GM18861 (cell line): ENCODE measurements at regions not wholly inside any gene's neighbourhood (a gene's known extent, or its start where the extent isn't known, plus 50 kb on each side); places are given as distances from the start of the nearest gene placed in this dataset.
"Not testable (repeated sequence)": the region's sequence is repeated elsewhere in the genome, so short reads cannot be mapped to it uniquely, and the experiment has no call there.

Experiments used
- ATAC-seq: cut with Tn5 transposase; IDR thresholded peaks from one replicate; pipeline ENCODE4 v1.9.1; 2021; ENCODE audit not compliant: unreplicated experiment

- no peak for ATAC-seq
Observed at GRCh38 chr18:78477840-78478239, 501.8 kb upstream of the SALL3 start.

- no peak for ATAC-seq
Observed at GRCh38 chr18:78479443-78479842, 500.2 kb upstream of the SALL3 start.

- no peak for ATAC-seq
Observed at GRCh38 chr18:78480262-78481054, 499.2 kb upstream of the SALL3 start.

GRCh38 chr18:78482378-78482777 is 497.2 kb upstream of the SALL3 start:
- no peak for ATAC-seq

- ATAC-seq: no peak
Observed at GRCh38 chr18:78487649-78488048, 492.0 kb upstream of the SALL3 start.

- ATAC-seq: no peak
Observed at GRCh38 chr18:78492064-78492812, 487.4 kb upstream of the SALL3 start.

- no peak for ATAC-seq
Observed at GRCh38 chr18:78492813-78493371, 486.7 kb upstream of the SALL3 start.

- ATAC-seq: not testable (repeated sequence)
Observed at GRCh38 chr18:78493490-78493889, 486.1 kb upstream of the SALL3 start.

- no peak for ATAC-seq
Observed at GRCh38 chr18:78494204-78495085, 485.2 kb upstream of the SALL3 start.

GRCh38 chr18:78495550-78495949 is 484.1 kb upstream of the SALL3 start:
- ATAC-seq: no peak

GRCh38 chr18:78496079-78496478 is 483.5 kb upstream of the SALL3 start:
- ATAC-seq: no peak

GRCh38 chr18:78497641-78498040 is 482.0 kb upstream of the SALL3 start:
- ATAC-seq: no peak

- no peak for ATAC-seq
Observed at GRCh38 chr18:78499586-78499985, 480.0 kb upstream of the SALL3 start.

GRCh38 chr18:78501251-78501650 is 478.4 kb upstream of the SALL3 start:
- no peak for ATAC-seq

- no peak for ATAC-seq
Observed at GRCh38 chr18:78503129-78503528, 476.5 kb upstream of the SALL3 start.

- ATAC-seq: no peak
Observed at GRCh38 chr18:78505851-78506461, 473.7 kb upstream of the SALL3 start.

- no peak for ATAC-seq
Observed at GRCh38 chr18:78507217-78507616, 472.4 kb upstream of the SALL3 start.

- not testable (repeated sequence) for ATAC-seq
Observed at GRCh38 chr18:78508228-78508824, 471.3 kb upstream of the SALL3 start.

GRCh38 chr18:78510091-78510490 is 469.5 kb upstream of the SALL3 start:
- no peak for ATAC-seq

GRCh38 chr18:78510636-78511035 is 469.0 kb upstream of the SALL3 start:
- no peak for ATAC-seq
